H1 (cell line): ENCODE measurements at regions not wholly inside any gene's neighbourhood (a gene's known extent, or its start where the extent isn't known, plus 50 kb on each side); places are given as distances from the start of the nearest gene placed in this dataset.
A peak's percentile ranks its signal among the peaks of the same experiment; 100 is the strongest.
"Not testable (repeated sequence)": the region's sequence is repeated elsewhere in the genome, so short reads cannot be mapped to it uniquely, and the experiment has no call there.

Experiments
- CTCF ChIA-PET: fragments of 300-600 bp; sonication (Branson Sonifier 250); formaldehyde crosslinking; loops from one replicate; lab custom pipeline; 2021; ENCODE audit not compliant: partially characterized antibody; lab: Charles Lee
- POLR2A ChIA-PET: fragments of 300-600 bp; sonication (Branson Sonifier 250); formaldehyde crosslinking; loops from one replicate; lab custom pipeline; 2021; ENCODE audit warnings: inconsistent platforms; ENCODE audit not compliant: partially characterized antibody; lab: Charles Lee
- DNase-seq, 2 experiments: peaks; one replicate each; pipeline versions ENCODE4 v3.0.0 to v3.0.0-alpha.2; 2010 to 2022; ENCODE audit warnings: low spot score in 2 of 2, low read depth in 1 of 2, mixed read lengths in 1 of 2
- FAIRE-seq: peaks from 2 replicates; lab custom pipeline; 2011; peaks lifted over from hg19 to GRCh38; lab: Jason Lieb, UNC
- H2AFZ ChIP-seq: 2 replicates; pipeline ENCODE4 v1.8.1; 2012; ENCODE audit warnings: low read length, inconsistent platforms
- H2AK5ac ChIP-seq: 2 replicates; pipeline ENCODE4 v1.6.1; 2013; ENCODE audit warnings: low read depth, low read length
- H2BK120ac ChIP-seq: replicated peaks from 2 replicates; pipeline ENCODE3; 2013; ENCODE audit warnings: low read depth, low read length, inconsistent platforms
- H2BK12ac ChIP-seq: 2 replicates; pipeline ENCODE4 v1.6.1; 2013; ENCODE audit warnings: low read depth, low read length
- H2BK15ac ChIP-seq: 2 replicates; pipeline ENCODE4 v1.6.1; 2013; ENCODE audit warnings: low read length
- H2BK20ac ChIP-seq: 2 replicates; pipeline ENCODE4 v1.6.1; 2013; ENCODE audit warnings: low read length
- H2BK5ac ChIP-seq: 2 replicates; pipeline ENCODE4 v1.6.1; 2013; ENCODE audit warnings: low read depth, low read length
- H3K14ac ChIP-seq: 2 replicates; pipeline ENCODE4 v1.6.1; 2013; ENCODE audit warnings: inconsistent platforms; ENCODE audit not compliant: insufficient read length
- H3K18ac ChIP-seq: 2 replicates; pipeline ENCODE4 v1.6.1; 2013; ENCODE audit warnings: low read length; ENCODE audit errors: extremely low read depth
- H3K23ac ChIP-seq: 2 replicates; pipeline ENCODE4 v1.6.1; 2013; ENCODE audit warnings: inconsistent platforms; ENCODE audit not compliant: insufficient read length
- H3K23me2 ChIP-seq: 2 replicates; pipeline ENCODE4 v1.6.1; 2013; ENCODE audit warnings: low read depth, low read length
- H3K27ac ChIP-seq: 2 replicates; pipeline ENCODE4 v1.6.1; 2011; ENCODE audit warnings: low read depth, low read length, inconsistent platforms
- H3K27me3 ChIP-seq, 4 experiments: replicated peaks in 1 of 4; 1 replicate in 1 of 4; 2 replicates in 3 of 4; pipeline versions ENCODE4 v1.6.1 to v1.8.1; 2011 to 2013; ENCODE audit warnings: low read length in 3 of 4, mild to moderate bottlenecking in 3 of 4, inconsistent platforms in 2 of 4, mixed read lengths in 2 of 4, moderate library complexity in 1 of 4; ENCODE audit not compliant: control insufficient read depth in 3 of 4, insufficient read depth in 3 of 4; ENCODE audit errors: extremely low read depth in 1 of 4
- H3K36me3 ChIP-seq, 4 experiments: 2 replicates each; pipeline versions ENCODE4 v1.6.1 to v1.8.1; 2011 to 2013; ENCODE audit warnings: mild to moderate bottlenecking in 4 of 4, low read length in 3 of 4, moderate library complexity in 2 of 4, control low read depth in 1 of 4, inconsistent platforms in 1 of 4; ENCODE audit not compliant: insufficient read depth in 4 of 4, control insufficient read depth in 2 of 4
- H3K4ac ChIP-seq: replicated peaks from 2 replicates; pipeline ENCODE3; 2013; ENCODE audit warnings: low read length, low read depth, mixed read lengths, inconsistent platforms; ENCODE audit not compliant: insufficient read length
- H3K4me1 ChIP-seq, 4 experiments: replicated peaks in 1 of 4; 1 replicate in 1 of 4; 2 replicates in 3 of 4; pipeline versions ENCODE4 v1.6.1 to v1.8.1; 2011 to 2013; ENCODE audit warnings: low read length in 3 of 4, inconsistent platforms in 2 of 4, mixed read lengths in 1 of 4; ENCODE audit not compliant: insufficient read depth in 4 of 4, control insufficient read depth in 3 of 4
- H3K4me2 ChIP-seq, 2 experiments: 2 replicates each; pipeline versions ENCODE4 v1.6.1 to v1.8.1; 2011 to 2013; ENCODE audit warnings: low read depth in 2 of 2, low read length in 2 of 2, control low read depth in 1 of 2, inconsistent platforms in 1 of 2, mild to moderate bottlenecking in 1 of 2; ENCODE audit not compliant: insufficient read depth in 1 of 2
- H3K4me3 ChIP-seq, 4 experiments: fragments of 200-600, 300-600 bp in 1 of 4; sonication (generic), shearing (Covaris generic), sonication (Bioruptor Twin) in 1 of 4; 2 replicates each; pipeline versions ENCODE4 v1.5.1 to v1.8.1; 2011 to 2016; ENCODE audit warnings: low read length in 4 of 4, low read depth in 3 of 4, control low read depth in 2 of 4, inconsistent platforms in 2 of 4, mild to moderate bottlenecking in 2 of 4, mixed read lengths in 1 of 4, moderate library complexity in 1 of 4; ENCODE audit not compliant: insufficient read depth in 2 of 4; ENCODE audit errors: extremely low read depth in 1 of 4
- H3K56ac ChIP-seq: replicated peaks from 2 replicates; pipeline ENCODE3; 2013; ENCODE audit warnings: low read depth, mild to moderate bottlenecking, mixed read lengths, low read length, inconsistent platforms; ENCODE audit not compliant: insufficient read length
- H3K79me1 ChIP-seq: 2 replicates; pipeline ENCODE4 v1.6.1; 2013; ENCODE audit warnings: low read depth, low read length, control low read depth
- H3K79me2 ChIP-seq, 2 experiments: 2 replicates each; pipeline versions ENCODE4 v1.6.1 to v1.8.1; 2012 to 2013; ENCODE audit warnings: low read length in 2 of 2, mild to moderate bottlenecking in 2 of 2, inconsistent platforms in 1 of 2; ENCODE audit not compliant: insufficient read depth in 2 of 2, control insufficient read depth in 1 of 2
- H3K9ac ChIP-seq, 4 experiments: replicated peaks in 1 of 4; 1 replicate in 1 of 4; 2 replicates in 3 of 4; pipeline versions ENCODE4 v1.6.1 to v1.8.1; 2011 to 2013; ENCODE audit warnings: low read depth in 3 of 4, low read length in 3 of 4, control low read depth in 2 of 4, mild to moderate bottlenecking in 2 of 4, moderate library complexity in 2 of 4, inconsistent platforms in 1 of 4; ENCODE audit errors: extremely low read depth in 1 of 4
- H3K9me3 ChIP-seq, 2 experiments: 2 replicates each; pipeline versions ENCODE4 v1.6.1 to v1.8.1; 2012 to 2013; ENCODE audit warnings: mild to moderate bottlenecking in 2 of 2, moderate library complexity in 2 of 2, control low read depth in 1 of 2, inconsistent platforms in 1 of 2, low read depth in 1 of 2, low read length in 1 of 2, mixed read lengths in 1 of 2; ENCODE audit not compliant: insufficient read depth in 2 of 2
- H4K20me1 ChIP-seq, 2 experiments: replicated peaks in 1 of 2; 2 replicates each; pipeline versions ENCODE3 to v1.8.1; 2011 to 2013; ENCODE audit warnings: inconsistent platforms in 2 of 2, low read length in 2 of 2, mild to moderate bottlenecking in 1 of 2; ENCODE audit not compliant: insufficient read depth in 2 of 2, control insufficient read depth in 1 of 2
- H4K5ac ChIP-seq: 2 replicates; pipeline ENCODE4 v1.6.1; 2013; ENCODE audit warnings: low read length, low read depth, mixed read lengths, inconsistent platforms; ENCODE audit not compliant: insufficient read length
- H4K8ac ChIP-seq: 2 replicates; pipeline ENCODE4 v1.8.0; 2013; ENCODE audit warnings: mild to moderate bottlenecking, moderate library complexity, low read length, inconsistent platforms; ENCODE audit not compliant: insufficient read depth; ENCODE audit errors: extremely low read depth
- H4K91ac ChIP-seq: replicated peaks from 2 replicates; pipeline ENCODE3; 2013; ENCODE audit warnings: low read length, mixed read lengths, inconsistent platforms; ENCODE audit not compliant: insufficient read length
- EP300 ChIP-seq, 2 experiments: IDR thresholded peaks; 1 replicate in 1 of 2; 2 replicates in 1 of 2; pipeline ENCODE4 v1.6.1; 2011 to 2012; ENCODE audit warnings: low read depth in 2 of 2, low read length in 2 of 2, mild to moderate bottlenecking in 2 of 2, borderline replicate concordance in 1 of 2, inconsistent platforms in 1 of 2, moderate library complexity in 1 of 2
- JUND ChIP-seq: IDR thresholded peaks from 2 replicates; pipeline ENCODE4 v1.6.1; 2011; ENCODE audit warnings: mild to moderate bottlenecking, improper control_type of control experiment, low read length
- KDM5A ChIP-seq: fragments of 200-600 bp; IDR thresholded peaks from 2 replicates; pipeline ENCODE4 v1.7.1; 2012; ENCODE audit warnings: mild to moderate bottlenecking, low read length, inconsistent platforms, mixed read lengths
- RFX5 ChIP-seq: IDR thresholded peaks from 2 replicates; pipeline ENCODE4 v1.6.1; 2011; ENCODE audit warnings: low read depth, low read length, improper control_type of control experiment, borderline replicate concordance
- WGBS, 2 experiments: shearing (Covaris generic) in 1 of 2; methylation state at CpG; one replicate each; pipeline versions ENCODE4 v1.1.6 to v1.1.7; 2013 to 2015; ENCODE audit warnings: low lambda C conversion rate in 2 of 2, mixed read lengths in 2 of 2, inconsistent platforms in 1 of 2, low coverage in 1 of 2, missing lambda C conversion rate in 1 of 2; ENCODE audit not compliant: insufficient replicate concordance in 2 of 2, insufficient coverage in 1 of 2, insufficient read length in 1 of 2; ENCODE audit errors: extremely low coverage in 1 of 2, missing lambda C conversion rate in 1 of 2; 5-methylcytosine and 5-hydroxymethylcytosine counted together

DNA sequence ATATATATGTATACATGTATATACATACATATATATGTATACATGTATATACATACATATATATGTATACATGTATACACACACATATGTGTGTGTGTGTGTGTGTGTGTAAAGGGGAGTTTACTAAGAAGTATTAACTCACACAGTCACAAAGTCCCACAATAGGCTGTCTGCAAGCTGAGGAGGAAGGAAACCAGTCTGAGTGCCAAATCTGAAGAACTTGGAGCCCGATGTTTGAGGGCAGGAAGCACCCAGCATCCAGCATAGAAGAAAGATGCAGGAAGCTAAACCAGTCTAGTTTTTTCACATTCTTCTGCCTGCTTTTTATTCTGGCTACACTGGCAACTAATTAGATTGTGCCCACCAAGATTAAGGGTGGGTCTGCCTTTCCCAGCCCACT lies 591.5 kb downstream of the PRR16 start (continued):
- no peak for TF ChIP-seq EP300 (IDR thresholded peaks at IDR 0.05; ENCODE audit: borderline replicate concordance in 1 of 2, low read depth in 2 of 2, low read length in 2 of 2)
- no peak for TF ChIP-seq JUND
- TF ChIP-seq RFX5, result no peak
- TF ChIP-seq KDM5A, result no peak

- peak in 1 of 2 experiments; percentile 46 for DNase-seq
- FAIRE-seq, CTCF ChIA-PET, H3K4ac ChIP-seq, H3K4me1 ChIP-seq, H3K4me3 ChIP-seq, H3K23ac ChIP-seq, H4K91ac ChIP-seq, H3K79me1 ChIP-seq, H3K27me3 ChIP-seq, H3K9me3 ChIP-seq, H3K23me2 ChIP-seq, H3K56ac ChIP-seq, H3K79me2 ChIP-seq, H2BK120ac ChIP-seq, H2BK15ac ChIP-seq, H3K18ac ChIP-seq, H4K8ac ChIP-seq, H4K5ac ChIP-seq, H2AK5ac ChIP-seq, POLR2A ChIA-PET, H4K20me1 ChIP-seq, H2BK5ac ChIP-seq, H3K14ac ChIP-seq, H2BK20ac ChIP-seq, H3K36me3 ChIP-seq, H3K9ac ChIP-seq: not testable (repeated sequence)
- Histone ChIP-seq H3K27ac (peak overlapping the region; percentile 25; the same call in 1 of the 2 replicates), H2BK12ac (peak overlapping the region; percentile 68; the same call in 1 of the 2 replicates), H3K4me2 (peak overlapping the region in 1 of 2 experiments; percentile 47; a peak in 2 of 4 replicates), H2AFZ (peak overlapping the region; percentile 59; the same call in 1 of the 2 replicates)
- 91% methylated on average over 23 of the region's 23 CpGs; no CpG with 5 or more reads in 1 of the 2 experiments for WGBS, 2 experiments
Observed at GRCh38 chr5:121064241-121064640, 600.1 kb downstream of the PRR16 start.
